ENCODE measurements at regions not wholly inside any gene's neighbourhood (a gene's known extent, or its start where the extent isn't known, plus 50 kb on each side); places are given as distances from the start of the nearest gene placed in this dataset.

DNA sequence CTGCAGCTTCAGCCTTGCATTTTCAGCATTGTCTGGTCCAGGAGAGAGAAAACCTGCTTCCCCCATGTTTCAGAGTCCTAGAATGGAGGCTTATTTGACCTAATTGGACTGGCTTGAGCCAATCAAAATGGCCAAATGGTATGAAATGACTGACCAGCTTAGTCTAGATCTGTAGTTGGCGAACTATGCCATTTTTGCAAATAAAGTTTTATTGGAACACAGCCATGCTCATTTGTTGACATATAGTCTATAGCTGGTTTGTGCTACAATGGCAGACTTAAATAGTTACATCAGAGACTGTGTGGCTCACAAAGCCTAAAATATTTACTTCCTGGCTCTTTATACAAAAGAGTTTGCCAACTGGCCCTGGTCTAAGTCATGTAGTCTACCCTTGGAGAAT lies 180.8 kb downstream of the HS3ST3B1 start:
- no peak for DNase-seq (ENCODE audit: low read depth in 2 of 2)

DNA sequence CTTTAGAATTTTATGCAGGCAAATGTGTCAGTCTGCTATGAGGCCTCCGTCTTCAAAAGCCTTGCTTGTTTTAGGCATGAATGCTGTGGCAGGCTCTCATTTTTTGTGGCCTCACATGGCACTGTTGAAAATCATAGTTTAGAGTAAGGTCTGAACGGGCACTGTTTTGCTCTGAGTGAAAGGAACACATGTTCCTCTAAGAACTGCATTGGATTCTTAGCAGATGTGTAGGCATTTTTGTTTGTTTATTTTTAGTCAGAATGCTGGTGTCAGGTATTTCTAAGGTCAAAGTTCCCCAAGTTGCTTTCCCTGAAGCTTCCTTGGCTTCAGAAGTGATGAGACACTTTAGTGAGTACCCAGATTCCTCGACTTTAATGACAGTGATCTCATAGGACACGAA lies 173.7 kb downstream of the HS3ST3B1 start:
- DNase-seq (ENCODE audit: low read depth in 2 of 2), result no peak

DNA sequence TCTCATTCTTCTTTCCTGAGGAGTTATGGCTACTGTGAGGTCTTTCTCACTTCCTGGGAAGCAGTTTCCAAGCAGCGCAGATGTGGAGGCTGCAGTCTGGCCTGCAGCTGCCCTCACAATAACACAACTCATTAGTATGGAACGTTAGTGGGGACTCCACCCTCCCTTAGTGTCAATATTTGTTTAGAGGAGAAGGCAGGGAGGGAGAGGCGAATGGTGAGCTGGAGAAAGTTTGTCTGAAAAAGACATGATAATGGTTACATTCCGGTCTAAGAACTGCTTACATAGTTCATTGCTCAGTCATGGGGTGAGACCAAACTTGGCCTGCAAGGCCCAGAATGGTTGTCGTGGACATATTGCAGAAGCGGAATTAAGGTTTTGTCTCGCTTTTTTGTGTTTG lies 170.2 kb downstream of the HS3ST3B1 start:
- DNase-seq (ENCODE audit: low read depth in 2 of 2), result no peak

DNA sequence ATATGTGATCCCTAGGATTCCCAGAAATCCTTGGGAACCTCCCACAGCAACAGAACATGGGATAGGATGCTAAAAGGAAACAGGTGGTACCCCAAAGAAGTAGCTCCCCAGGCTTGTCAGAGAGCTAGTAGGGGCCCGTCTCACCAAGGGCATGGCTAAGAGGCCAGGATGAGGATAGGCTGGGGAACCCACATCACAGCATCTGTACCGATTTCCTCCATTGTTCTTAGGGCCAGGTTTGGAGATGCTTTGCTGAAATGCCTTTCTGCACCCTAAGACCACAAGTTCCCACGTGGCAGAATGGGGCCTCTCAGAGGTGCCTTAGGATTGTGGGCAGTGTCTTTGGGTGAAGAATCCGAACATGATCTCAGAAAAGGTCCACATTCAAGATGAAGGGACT lies 169.5 kb downstream of the HS3ST3B1 start:
- DNase-seq (ENCODE audit: low read depth in 2 of 2), result no peak

DNA sequence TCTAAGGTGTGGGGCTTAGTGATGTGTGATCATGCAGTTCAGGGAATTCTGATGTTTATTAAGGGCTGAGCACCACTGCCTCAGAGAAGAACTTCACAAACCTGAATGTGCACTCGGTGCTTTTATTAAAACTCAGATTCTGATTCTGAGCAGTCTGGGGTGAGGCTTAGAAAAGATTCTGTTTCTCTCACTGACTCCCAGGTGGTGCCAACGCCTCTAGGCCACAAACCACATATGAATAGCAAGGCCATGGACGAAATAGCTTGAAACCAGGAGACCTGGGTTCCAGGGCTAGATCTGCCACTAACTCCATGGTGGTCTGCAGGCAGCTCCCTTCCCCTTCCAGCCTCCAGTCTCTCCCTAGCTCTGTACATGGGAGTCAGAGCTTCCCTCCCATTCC lies 169.1 kb downstream of the HS3ST3B1 start:
- no peak for DNase-seq (ENCODE audit: low read depth in 2 of 2)

DNA sequence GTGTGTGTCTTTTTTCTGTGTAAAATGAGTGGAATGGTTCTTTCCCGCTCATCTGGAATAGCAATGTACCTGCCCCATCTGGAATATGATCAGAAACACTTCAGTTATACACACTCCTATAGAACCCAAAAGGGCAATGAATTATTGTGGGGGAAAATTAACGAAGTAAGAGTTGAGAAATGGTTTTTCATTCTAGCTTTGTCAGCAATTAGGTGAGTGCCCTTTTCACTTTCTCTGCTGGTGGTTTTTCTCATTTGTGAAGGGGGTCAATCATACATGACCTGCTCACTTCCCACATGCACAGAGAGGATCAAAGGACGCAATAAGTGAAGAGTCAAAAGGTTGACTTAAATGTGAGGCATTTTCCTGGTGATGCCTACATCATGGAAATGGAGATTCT lies 168.0 kb downstream of the HS3ST3B1 start:
- no peak for DNase-seq (ENCODE audit: low read depth in 2 of 2)

DNA sequence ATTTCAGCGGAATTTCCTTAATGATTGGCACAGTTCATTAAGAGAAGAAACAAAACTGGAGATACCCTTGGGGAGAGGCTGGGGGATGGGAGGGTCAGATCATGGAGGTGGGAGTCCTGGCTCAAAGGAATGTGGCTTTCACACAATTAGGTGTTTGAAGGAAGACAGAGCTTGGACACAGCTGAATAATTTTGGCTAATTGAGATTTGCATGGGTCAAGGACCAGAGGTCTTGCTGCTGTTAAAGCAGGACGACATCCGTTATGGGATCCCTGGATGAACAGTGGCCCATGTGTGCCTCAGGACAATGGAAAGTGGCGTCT lies 160.3 kb downstream of the HS3ST3B1 start:
- DNase-seq (ENCODE audit: low read depth in 2 of 2), result no peak

DNA sequence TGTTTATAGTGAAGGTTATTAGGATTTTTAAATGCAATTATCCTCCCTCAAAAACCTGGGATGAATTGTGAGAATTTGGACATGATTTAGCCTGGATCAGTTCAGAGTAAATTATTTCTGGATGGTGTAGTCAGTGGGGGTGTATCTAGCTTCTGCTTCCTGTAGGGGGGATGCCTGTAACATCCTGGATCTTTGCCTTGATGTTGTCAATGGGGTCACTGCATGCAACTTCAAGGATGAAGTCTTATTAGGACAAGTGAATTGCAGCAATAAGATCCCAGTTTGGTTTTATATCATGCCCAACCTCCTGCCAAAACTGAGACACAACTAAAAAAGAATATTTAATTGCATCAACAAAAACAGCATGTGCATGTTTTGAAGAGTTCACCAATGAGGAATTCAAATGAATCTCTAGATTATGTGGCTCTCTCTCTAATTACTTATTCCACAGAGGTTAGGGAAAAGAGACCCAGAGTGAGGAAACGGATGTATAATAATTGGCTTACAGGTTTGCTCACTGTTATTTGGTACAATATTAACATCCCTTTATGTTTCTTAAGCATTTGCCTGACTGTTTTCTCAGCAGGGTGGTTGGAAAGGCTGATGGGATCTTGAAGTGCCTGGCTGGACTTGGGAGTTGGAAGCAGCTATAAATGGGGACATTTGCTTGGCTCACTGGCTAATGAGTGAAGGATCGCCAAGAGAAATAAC lies 159.8 kb downstream of the HS3ST3B1 start:
- no peak for DNase-seq (ENCODE audit: low read depth in 2 of 2)

DNA sequence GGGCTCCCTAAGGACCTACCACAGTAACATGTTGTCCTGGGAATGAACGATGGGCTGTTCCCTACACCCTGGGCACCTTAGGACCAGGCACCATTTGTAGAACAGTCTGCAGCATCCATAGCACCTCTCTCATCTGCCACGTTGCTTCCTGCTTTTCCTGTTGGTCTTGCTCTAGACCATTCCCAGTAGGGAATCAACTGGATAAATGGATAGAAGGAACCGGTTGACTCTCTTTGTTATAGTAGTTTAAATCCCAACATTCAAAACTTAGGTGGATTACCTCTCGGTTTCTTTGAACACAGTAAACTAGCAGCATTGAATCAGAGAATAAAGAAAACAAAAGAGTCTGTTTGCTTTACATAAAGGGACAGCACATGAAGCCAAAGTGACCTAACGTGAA lies 159.1 kb downstream of the HS3ST3B1 start:
- no peak for DNase-seq (ENCODE audit: low read depth in 2 of 2)

DNA sequence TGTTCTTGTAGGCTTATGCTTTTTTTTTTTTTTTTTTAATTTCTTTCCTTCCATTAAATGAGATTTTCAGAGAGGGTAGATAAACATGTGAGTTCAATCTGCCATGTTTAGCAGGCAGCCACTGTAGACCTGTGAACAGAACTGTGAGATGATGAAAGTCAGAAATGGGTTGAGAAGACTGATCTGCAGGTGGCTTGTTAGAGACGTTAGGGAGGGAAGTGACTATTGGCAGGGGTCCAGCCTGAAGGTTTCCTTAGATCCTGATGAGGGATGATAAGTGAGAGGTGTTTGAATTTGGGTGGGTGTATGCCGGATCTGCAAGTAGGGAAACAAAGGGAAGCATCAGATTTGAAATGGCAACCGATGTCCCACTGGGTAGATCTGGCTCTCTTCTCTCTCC lies 157.8 kb downstream of the HS3ST3B1 start:
- DNase-seq (ENCODE audit: low read depth in 2 of 2), result no peak

DNA sequence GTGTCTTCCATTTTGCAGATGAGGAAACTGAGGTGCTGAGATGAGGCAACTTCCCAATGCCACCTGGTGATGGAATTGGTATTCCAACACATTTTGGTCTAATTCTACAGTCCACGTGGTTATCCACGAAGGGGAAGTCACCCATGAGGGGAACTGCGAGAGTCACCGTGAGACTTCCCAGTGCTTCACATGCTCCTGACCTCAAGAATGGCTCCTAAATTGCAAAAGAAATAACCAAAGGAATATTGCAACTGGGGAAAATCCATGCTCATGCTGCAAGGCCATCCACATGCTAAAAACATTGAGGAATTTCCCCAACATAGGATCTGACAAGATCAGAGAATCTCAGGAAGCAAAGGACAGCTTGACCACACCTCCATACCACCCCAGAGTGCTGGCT lies 153.9 kb downstream of the HS3ST3B1 start:
- no peak for DNase-seq (ENCODE audit: low read depth in 2 of 2)

DNA sequence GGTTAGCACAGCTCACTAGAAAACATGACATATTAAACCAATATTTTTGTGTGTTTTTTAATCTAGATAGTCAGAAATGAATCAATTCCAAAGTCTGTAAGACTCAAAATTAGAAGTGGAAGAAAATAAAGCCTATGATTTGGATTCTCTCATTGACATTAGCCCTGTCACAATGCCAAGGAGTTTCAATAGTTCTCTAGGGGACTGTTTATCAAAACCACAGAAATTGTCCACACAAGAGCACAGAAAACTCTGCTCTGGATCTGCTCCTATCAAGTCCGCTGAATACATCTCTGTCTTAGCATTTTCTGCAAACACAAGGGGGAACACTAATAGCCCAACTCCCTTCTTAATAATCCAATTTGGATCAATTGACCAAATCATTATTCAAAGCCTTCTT lies 152.0 kb downstream of the HS3ST3B1 start:
- no peak for DNase-seq (ENCODE audit: low read depth in 2 of 2)

DNA sequence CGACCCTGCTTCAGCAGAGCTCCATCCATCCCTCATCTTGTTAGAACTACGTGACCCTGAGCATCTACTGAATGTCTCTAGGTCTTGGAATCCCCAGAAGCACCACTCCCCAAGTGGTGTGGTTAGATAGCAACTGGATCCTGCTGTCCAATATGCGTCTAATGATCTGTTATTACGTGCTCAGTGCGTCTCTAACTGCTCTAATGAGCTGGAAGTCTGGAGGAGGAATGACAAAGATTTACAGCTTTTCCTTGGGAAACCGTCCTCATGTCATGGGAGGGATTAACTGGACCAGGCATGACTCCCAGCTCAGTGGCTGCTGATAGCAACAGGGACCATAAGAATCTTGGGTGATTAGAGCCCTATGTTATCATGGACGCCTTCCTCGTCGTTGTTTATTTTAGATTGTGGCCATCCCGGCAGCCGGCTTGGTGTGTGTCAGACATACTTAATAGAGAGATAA lies 150.9 kb downstream of the HS3ST3B1 start:
- DNase-seq (ENCODE audit: low read depth in 2 of 2), result no peak

DNA sequence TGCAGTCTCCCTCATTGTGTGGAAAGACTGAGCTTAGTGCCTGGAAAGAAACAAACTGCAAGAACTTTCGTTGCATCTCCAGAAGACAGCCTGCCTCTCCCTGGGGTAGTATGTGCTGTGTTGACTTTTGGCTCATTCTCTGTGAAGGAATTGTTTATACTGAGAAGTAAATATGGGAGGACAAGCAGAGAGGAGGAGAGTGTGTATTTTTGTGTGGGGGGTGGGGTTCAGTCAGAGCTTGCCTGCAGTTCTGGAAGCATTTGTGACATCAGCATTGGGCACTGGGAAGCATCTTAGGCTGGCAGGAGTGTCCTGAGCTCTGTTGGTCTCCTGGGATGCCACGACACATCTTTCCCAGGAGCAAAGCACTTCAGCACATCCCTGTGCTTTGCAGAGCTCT lies 147.9 kb downstream of the HS3ST3B1 start:
- DNase-seq (ENCODE audit: low read depth in 2 of 2), result no peak

DNA sequence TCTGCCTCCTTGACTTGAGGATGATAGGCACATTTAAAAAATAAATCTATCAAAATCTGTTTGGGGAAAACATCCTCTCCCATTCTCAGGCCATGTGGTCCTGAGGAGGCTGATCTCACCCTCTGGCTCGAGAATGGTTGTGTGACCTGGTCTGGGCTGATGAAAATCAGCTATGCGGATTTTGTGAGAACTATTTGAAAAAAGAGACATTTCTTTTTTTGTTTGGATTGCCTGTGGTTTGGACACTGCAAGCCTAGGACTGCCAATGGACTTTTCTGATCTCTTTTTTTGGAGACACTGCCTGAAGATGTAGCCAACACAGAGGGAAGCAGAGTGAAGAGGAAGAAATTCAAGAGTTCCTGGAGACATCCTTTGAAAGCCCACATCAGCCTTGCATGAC lies 145.9 kb downstream of the HS3ST3B1 start:
- no peak for DNase-seq (ENCODE audit: low read depth in 2 of 2)

DNA sequence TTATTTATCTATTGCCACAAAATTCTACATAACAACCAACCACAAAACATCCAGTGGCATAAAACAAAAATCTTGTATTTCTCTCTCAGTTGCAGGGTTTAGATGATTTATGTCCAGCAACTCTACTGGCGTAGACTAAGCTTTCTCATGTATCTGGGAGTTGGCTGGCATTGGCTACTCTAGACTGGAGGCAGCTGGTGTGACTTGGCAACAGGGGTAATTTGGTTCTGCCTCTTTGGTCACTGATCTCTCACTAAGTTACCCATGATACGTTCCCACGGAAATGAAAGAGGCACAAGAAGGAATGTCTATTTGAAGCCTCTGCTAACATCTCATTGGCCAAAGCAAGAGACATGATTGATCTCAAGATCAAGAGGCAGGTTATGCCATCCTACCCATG lies 144.0 kb downstream of the HS3ST3B1 start:
- DNase-seq (ENCODE audit: low read depth in 2 of 2), result no peak

DNA sequence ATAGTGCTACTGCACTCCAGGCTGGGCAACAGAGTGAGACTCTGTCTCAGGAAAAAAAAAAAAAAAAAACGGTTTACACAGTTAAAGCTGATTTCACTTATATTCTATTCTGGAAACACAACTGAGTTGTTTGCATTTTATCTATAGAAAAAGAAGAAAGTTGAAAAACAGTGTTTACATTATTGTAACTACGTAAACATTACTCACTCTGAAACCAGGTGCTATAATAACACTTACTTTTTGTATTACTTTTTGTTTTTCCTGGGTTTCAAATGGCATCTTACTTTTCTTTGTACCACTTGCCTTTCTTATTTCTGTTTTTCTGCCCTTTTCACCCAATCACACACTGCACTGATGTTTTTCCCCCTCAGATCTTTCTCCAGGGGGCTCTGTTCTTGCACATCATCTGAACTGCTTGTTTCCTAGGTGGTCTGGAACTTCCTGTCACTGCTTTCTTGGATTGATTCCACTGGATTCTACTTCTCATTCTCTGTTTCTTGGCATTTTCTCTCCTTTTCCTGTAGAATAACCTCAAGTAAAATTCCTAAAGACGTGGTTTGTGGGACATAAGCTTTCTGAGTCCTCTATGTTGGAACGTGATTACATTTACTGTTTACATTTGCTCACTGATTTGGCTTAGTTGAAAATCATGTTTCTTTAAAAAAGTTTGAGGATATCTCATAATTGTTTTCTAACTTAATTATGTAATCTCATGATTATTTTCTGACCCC lies 142.1 kb downstream of the HS3ST3B1 start:
- no peak for DNase-seq (ENCODE audit: low read depth in 2 of 2)

DNA sequence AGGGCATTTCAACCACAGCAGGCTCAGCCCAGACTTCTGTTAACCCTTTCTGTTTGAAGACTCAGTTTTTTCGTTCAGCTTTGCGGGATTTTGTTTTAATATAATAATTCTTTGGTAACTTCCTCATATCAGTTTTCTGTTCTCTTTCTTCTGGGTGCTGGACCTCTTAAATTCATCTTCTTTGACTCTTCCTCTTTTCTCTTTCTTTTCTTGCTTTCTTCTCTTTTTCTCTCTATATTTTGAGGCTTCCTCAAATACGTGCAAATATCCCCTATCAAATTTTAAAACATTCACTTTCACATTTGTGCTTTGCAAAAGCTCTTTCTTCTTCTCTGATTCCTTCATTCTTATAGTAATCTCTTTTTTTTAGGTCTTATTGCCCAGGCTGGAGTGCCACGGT lies 136.3 kb downstream of the HS3ST3B1 start:
- no peak for DNase-seq (ENCODE audit: low read depth in 2 of 2)

DNA sequence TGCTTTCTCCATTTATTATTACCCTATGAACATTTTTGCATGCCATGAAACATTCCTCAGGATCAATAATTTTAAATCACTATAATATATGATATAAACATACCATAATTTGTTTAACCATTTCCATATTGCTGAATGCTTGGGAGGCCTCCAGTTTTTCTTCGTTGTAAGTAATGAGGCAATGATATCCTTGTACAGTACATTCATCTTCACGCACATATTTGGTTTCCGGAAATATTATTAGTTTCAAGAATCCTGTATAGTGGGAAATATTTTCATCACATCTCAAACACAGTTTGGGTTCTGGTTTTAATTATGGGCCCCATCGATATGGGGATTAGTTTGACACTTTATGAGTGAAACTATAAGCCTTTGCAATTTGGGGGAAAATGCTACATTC lies 135.4 kb downstream of the HS3ST3B1 start:
- no peak for DNase-seq (ENCODE audit: low read depth in 2 of 2)

DNA sequence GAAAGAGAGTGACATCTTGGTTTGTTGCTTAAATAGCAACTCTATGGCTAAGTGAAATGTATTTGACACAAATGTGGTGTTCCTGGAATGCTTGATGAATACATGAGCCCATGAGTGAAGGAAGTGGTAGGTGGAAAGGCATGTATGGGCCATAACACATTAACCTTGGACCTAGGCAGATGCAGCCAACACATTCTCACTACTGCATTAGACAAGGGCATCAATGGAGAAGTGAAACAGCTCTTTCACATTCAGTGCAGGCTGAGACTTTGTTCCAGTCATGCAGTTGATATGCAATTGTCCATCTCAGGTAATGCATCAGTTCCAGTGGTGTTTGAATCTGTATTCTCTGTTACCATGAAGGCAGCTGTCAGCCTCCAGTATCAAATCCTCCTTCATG lies 133.6 kb downstream of the HS3ST3B1 start:
- no peak for DNase-seq (ENCODE audit: low read depth in 2 of 2)

DNA sequence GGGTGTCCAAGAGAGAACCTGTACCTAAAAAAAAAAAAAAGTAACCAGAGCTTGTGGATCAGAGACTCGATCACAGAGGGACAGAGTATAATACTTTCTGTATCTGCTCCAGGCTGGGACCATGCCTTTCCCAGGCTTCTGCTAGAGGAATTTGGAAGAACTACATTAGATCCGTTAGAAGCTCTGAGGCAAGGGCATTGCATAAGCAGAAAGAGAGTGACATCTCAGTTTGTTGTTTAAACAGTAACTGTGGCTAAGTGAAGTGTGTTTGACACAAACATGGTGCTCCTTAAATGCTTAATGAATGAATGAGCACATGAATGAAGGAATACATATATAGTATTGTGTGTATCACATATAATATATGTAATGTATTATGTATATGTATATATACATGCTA lies 131.2 kb downstream of the HS3ST3B1 start:
- DNase-seq (ENCODE audit: low read depth in 2 of 2), result no peak

DNA sequence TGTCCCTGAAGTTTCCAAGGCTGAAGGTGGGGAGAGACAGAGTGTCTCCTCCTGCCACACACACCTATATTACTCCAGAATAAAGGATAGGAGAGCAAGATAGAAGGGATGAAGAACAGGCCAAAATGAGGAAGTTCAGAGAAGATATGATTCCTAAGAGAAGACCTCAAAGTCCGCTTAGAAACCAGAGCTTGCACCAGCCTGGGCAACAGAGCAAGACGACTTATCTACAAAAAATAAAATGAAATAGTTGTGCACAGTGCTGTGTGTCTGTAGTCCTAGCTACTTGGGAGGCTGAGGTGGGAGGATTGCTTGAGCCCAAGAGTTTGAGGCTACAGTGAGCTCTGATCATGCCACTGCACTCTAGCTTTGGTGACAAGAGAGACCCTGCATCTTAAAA lies 128.2 kb downstream of the HS3ST3B1 start:
- no peak for DNase-seq (ENCODE audit: low read depth in 2 of 2)

DNA sequence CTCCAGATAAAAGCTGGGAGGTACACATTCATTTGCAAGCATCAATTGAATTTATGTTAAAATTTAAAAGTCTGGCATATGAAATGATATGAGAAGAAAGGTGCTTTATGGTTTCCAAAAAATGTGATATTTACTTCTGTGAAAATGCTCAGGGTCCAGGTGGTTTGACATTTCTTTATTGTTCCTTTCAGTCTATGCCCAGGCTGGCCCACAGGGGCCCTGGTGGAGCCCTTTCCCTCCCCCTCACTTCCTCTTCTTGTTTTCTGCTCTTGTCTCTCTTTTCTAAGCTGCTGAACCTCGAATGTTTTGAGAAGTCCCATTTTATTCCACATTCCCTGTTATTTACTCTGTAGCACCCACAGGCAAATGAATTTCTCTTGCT lies 127.8 kb downstream of the HS3ST3B1 start:
- no peak for DNase-seq (ENCODE audit: low read depth in 2 of 2)
